ENCODE measurements at regions not wholly inside any gene's neighbourhood (a gene's known extent, or its start where the extent isn't known, plus 50 kb on each side); places are given as distances from the start of the nearest gene placed in this dataset.

- Histone ChIP-seq H2AFZ (no peak overlapping the region), H4K20me1 (replicated peaks; ENCODE audit: insufficient read depth) (no peaks in the 10 kb centered on the region), H3K79me2 (replicated peaks; ENCODE audit: insufficient read depth) (no peaks in the 10 kb centered on the region), H3K9me2 (ENCODE audit: insufficient read depth) (peaks cover 15% of the 10 kb centered on the region; the same call in 1 of the 2 replicates), H3K27ac (ENCODE audit: low read depth) (no peak overlapping the region), H3K4me1 (ENCODE audit: insufficient read depth) (no peaks in the 10 kb centered on the region), H3K4me3 (no peak overlapping the region), H3K4me2 (no peak overlapping the region), H3K36me3 (ENCODE audit: insufficient read depth) (no peaks in the 10 kb centered on the region), H3K27me3 (ENCODE audit: insufficient read depth) (no peaks in the 10 kb centered on the region), H3F3A (replicated peaks; ENCODE audit: low read depth) (no peaks in the 10 kb centered on the region)
- no peak for ATAC-seq
- Mint-ChIP-seq H3K4me3 (no peak overlapping the region), H3K9me3 (no peaks in the 10 kb centered on the region; the same call in 2 of the 3 replicates), H3K27me3 (ENCODE audit: insufficient read depth, low read depth, poor library complexity) (no peaks in the 10 kb centered on the region), H3K4me1 (peaks cover 2% of the 10 kb centered on the region; the same call in 1 of the 3 replicates), H3K27ac (no peak overlapping the region), H3K36me3 (ENCODE audit: low read depth) (no peaks in the 10 kb centered on the region)
- TF ChIP-seq NANOG (IDR thresholded peaks at IDR 0.05; ENCODE audit: borderline replicate concordance) (no peak), REST (IDR thresholded peaks at IDR 0.05; ENCODE audit: unreplicated experiment) (no peak), ZNF331 (CRISPR knock-in tag; IDR thresholded peaks at IDR 0.05; ENCODE audit: low read depth) (no peak), EZH2phosphoT487 (IDR thresholded peaks at IDR 0.05; ENCODE audit: unreplicated experiment) (no peak), ZNF114 (CRISPR knock-in tag; IDR thresholded peaks at IDR 0.05) (no peak), JUNB (IDR thresholded peaks at IDR 0.05; ENCODE audit: unreplicated experiment) (no peak), EZH2 (IDR thresholded peaks at IDR 0.05; ENCODE audit: low read depth, unreplicated experiment) (no peak), ZNF462 (CRISPR knock-in tag; IDR thresholded peaks at IDR 0.05) (no peak), CREB1 (CRISPR knock-in tag; IDR thresholded peaks at IDR 0.05; ENCODE audit: low read depth) (no peak)
- DNase-seq (ENCODE audit: low spot score) = no peak
These were observed 177.8 kb downstream of the SNX18 start for GRCh38 chr5:54695198-54695966.

Measured in GM23338 (cell line).